OCI-M2 (cell line): ENCODE measurements at regions not wholly inside any gene's neighbourhood (a gene's known extent, or its start where the extent isn't known, plus 50 kb on each side); places are given as distances from the start of the nearest gene placed in this dataset.
"Not testable (repeated sequence)": the region's sequence is repeated elsewhere in the genome, so short reads cannot be mapped to it uniquely, and the experiment has no call there.

Source experiments
- DNase-seq: peaks from one replicate; lab custom pipeline; 2025; ENCODE audit not compliant: unreplicated experiment; lab: John Stamatoyannopoulos, UW

GRCh38 chr6:114713690-114714089 lies 370.9 kb upstream of the HS3ST5 start:
- no peak for DNase-seq

GRCh38 chr6:114712129-114712662 lies 369.4 kb upstream of the HS3ST5 start:
- DNase-seq: no peak

GRCh38 chr6:114707081-114707620 lies 364.3 kb upstream of the HS3ST5 start:
- DNase-seq: no peak

DNA sequence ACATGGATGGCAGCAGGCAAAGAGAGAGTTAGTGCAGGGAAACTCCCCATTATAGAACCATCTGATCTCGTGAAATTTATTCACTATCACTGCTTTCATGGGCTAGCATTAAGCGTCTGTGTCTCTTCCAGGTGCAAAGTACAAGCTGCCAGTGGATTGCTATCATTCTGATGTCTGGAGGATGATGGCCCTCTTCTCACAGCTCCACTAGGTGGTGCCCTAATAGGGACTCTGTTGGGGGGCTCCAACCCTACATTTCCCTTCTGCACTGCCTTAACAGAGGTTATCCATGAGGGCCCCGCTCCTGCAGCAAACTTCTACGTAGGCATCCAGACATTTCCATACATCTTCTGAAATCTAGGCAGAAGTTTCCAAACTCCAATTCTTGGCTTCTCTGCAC lies 347.8 kb upstream of the HS3ST5 start:
- no peak for DNase-seq

GRCh38 chr6:114659513-114659912 lies 316.7 kb upstream of the HS3ST5 start:
- no peak for DNase-seq

- no peak for DNase-seq
Measured at GRCh38 chr6:114651611-114652010, 308.8 kb upstream of the HS3ST5 start.

- DNase-seq: no peak
Measured at GRCh38 chr6:114650891-114651290, 308.1 kb upstream of the HS3ST5 start.

DNA sequence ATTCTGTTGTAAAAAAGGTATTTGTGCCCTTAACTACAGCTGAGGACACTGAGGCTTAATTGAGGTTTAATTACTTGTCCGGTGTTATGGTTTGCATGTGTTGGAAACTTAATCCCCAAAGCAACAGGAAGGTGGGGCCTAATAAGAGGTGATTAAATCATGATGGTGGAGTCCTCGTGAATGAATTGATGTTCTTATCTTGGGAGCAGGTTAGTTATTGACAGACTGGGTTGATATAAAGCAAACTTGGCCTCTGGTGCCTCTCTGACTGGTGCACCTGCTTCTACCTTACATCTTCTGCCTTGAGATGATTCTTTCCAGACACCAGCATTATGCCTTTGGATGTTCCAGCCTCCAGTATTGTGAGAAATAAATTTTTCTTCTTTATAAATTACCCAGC lies 306.5 kb upstream of the HS3ST5 start:
- no peak for DNase-seq

DNA sequence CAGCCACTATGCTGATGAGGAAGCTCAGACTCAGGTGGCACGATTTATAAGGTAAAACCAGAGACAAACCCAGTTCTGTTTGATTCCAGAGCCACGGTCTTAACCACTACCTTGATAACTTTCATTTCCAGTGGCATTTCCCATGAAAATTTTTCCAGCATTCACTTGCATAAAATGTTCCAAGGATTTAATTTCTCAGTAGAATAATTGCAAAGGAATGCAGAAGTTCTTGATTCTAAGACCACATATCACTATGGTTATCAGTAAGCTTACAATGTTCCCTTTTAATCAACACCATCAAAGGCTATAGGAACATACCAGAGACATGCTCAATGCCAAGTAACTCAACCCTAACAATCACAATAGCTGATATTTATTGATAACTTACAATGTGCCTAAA lies 306.0 kb upstream of the HS3ST5 start:
- no peak for DNase-seq

- DNase-seq: no peak
Measured at GRCh38 chr6:114638341-114638740, 295.5 kb upstream of the HS3ST5 start.

DNA sequence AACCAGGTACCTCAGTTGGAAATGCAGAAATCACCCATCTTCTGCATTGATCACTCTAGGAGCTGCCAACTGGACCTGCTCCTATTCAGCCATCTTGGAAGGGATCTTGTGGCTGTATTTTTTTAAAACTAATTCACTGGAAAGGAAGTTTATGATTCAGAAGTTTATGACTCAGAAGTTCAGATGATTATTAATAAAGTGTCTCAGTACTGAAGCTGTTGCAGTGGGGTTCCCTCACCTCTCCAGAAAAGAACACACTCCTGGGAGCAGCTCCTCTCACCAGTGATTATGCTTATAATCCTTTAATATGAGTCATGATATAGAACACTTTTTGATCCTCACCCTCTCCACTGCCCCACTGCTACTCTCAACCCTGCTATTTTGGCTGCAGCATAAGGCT lies 291.2 kb upstream of the HS3ST5 start:
- DNase-seq: no peak

GRCh38 chr6:114626226-114626625 lies 283.4 kb upstream of the HS3ST5 start:
- not testable (repeated sequence) for DNase-seq

DNA sequence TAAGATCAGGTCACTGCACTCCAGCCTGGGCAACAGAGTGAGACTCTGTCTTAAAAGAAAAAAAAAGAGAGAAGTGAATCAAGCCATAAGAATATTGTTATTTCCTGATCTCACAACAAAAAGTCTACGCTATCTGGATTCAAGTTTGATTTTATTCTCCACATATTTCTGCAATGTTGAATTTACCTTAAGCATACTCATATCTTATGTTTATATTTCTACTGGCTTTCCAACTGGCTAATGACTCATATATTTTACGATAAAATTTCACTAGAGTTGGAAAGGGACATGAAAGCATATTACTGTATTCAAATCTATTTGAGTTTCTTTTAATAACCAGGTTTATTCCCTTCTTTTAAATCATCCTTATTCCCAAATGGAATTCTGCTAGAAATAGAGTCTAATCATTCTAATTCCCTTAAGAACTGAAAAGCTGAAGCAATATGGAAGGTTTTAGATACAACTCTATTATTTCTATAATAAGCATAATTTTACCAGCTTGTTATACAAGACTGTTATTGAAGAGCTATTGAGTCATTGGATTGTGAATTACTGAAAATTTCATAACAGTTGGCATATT lies 276.9 kb upstream of the HS3ST5 start:
- no peak for DNase-seq

DNA sequence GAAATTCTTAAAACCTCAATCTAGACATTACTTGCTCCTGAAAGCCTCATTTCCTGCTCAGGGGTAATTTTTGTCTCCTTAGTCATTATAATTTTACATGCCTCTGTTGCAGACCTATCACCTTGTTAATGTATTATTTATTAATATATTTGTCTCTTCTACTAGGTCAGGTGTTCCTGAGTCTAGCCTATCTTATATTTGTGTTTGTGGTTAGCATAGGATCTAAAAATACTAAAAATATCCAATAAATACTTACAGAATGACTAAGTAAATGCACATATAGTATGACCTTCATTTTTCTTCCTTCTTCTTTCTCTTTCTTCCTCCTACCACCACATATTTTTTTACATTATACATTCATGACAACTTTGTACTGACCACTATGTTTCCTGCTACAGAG lies 268.9 kb upstream of the HS3ST5 start:
- DNase-seq: no peak

DNA sequence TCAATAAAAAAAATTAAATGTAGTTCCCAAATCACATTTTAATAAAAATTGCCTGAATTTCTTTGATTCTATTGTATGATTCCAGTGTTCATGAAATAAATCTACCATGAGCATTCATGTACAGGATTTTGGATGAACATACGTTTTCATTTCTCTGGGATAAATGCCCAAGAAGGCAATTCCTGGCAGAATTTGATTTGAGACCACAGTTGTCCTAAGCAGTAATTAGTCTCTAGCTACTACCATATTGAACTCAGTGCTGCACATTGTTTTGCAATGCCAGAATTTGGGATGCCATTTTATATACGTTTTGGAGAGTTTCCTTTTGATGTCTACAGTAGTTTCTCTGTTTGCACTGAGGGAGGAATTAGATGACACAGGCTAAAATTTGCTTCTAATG lies 265.3 kb upstream of the HS3ST5 start:
- no peak for DNase-seq

DNA sequence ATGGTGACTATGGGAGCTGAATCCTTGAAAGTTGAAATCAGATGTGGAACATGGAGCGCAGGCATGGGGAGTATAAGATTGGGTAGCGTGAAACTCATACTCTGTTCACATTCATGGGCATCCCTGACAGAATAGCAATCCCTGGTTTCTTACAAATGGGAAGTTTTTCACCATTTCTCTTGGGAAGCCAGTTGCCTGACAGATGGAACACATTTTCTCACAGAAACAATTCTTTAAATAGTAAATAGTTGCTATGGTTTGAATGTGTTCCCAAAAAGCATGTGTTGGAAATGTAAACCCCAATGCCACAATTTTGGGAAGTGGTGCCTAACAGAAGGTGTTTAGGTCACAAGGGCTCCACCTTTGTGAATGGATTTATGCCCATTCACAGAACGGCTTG lies 262.8 kb upstream of the HS3ST5 start:
- DNase-seq: no peak

DNA sequence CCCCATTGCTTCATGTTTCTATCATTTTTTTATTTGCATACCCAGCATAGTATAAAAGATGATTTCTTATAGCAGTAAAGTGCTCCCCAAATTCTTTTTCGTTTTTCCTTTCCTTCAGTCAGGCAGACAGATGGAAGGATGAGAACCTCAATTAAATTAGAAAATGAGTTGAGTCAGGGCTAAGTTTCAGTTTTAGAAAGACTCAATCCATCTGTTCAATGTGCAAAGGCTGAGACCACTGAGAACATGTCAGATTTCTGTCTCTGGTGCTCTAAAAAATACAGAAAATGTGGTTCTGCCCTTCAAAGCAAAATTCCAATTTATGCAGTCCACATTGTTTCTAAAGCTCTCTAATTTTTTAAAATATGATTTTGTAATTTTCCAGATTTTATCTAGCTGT lies 257.6 kb upstream of the HS3ST5 start:
- DNase-seq: no peak

DNA sequence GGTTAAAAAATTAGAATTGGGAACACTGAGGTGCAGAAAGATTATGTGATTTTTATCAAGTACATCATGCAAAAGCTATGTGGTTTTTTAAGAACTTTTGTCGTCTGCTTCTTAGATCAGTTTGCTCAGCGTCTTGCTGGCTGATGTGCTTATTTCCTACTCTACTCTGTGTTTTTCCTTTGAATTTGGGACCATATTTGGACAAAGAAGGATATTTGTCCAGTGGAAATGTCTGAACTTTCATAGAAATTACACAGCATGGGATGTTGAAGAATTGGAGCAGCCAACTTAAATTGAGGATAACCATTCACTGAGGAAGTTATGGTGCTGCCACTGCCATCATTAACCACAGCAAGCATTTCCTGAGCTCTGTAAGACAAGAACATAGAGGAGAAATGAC lies 252.8 kb upstream of the HS3ST5 start:
- no peak for DNase-seq

DNA sequence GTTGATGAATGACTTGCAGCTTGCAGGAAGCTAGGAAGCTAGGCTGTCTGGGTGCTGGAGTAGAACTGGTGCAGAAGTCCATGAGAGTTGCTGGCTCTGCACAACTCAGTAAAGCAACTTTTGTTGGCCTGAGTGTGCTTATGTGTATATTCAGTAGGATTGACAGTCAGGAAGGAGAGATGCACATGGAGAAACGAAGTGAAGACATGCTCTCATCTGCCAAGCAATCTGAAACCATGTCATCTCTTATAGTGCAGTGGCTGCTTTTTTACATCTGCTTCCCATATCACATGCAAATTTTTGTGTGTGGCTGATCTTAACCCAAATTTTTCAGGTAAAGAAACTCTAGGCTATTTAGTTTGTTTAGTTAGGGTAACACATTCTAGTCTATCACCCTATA lies 252.4 kb upstream of the HS3ST5 start:
- no peak for DNase-seq

DNA sequence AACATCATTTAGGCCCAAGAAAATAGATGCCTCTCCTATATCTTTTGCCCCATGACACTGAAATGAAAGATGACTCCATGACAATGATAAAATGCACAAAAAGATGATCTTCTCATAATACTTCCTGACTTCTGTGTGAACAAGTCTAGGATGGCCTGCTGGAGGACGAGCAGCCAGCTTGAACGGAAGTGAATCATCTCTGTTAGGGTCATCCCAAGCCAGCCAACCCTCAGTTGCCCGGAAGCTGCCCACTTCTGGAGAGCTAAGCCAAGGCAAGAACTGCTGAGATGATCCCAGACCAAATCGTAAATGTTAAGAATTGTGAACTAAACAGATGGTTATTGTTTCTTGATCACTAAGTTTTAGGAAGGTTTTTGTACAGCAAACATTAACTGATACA lies 249.7 kb upstream of the HS3ST5 start:
- no peak for DNase-seq

- no peak for DNase-seq
Measured at GRCh38 chr6:114588726-114589125, 245.9 kb upstream of the HS3ST5 start.

GRCh38 chr6:114586298-114586697 lies 243.5 kb upstream of the HS3ST5 start:
- no peak for DNase-seq

DNA sequence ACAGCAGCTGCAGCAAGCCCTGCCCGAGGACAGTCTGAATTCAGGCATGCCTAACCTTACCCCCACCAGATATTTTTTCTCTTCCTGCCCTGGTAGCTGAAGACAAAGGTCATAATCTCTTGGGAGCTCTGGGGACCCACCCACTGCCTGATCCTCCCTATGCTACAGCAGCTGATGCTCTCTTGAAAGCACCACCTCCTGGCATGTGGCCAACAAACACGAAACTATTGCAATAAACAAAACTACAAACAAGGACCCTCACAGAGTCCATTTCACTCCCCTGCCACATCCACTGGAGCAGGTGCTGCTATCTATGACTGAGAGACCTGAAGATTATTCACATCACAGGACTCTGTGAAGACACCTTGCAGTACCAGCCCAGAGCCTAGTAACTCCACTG lies 238.5 kb upstream of the HS3ST5 start:
- DNase-seq: no peak
